ENCODE measurements at regions not wholly inside any gene's neighbourhood (a gene's known extent, or its start where the extent isn't known, plus 50 kb on each side); places are given as distances from the start of the nearest gene placed in this dataset.

GRCh38 chr12:94712815-94713515 lies 62.6 kb upstream of the TMCC3 start:
- no peak for DNase-seq (ENCODE audit: low spot score)

DNA sequence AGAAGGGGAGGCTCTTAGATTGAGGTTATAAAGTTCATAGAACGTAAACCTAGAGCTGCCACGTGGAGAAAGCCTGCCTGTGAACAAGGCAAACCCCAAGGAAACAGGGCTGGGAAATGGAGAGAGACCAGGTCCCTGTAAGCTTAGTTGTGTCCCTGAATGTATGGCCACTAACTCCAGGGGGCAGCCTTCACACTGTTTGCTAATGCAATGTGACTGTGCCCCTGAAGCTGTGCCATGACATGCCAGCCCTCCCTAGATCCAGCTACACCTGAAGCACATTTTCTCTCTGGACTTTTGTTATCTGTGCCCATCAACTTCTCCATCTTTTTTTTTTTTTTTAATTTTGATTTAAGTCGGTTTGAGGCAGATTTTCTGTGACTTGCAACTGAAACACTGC lies 60.6 kb upstream of the TMCC3 start:
- DNase-seq (ENCODE audit: low spot score) = peak; percentile 23

- DNase-seq (ENCODE audit: low spot score) = no peak
Measured at GRCh38 chr12:94707892-94708291, 57.5 kb upstream of the TMCC3 start.

GRCh38 chr12:94707036-94707435 lies 56.7 kb upstream of the TMCC3 start:
- no peak for DNase-seq (ENCODE audit: low spot score)

DNA sequence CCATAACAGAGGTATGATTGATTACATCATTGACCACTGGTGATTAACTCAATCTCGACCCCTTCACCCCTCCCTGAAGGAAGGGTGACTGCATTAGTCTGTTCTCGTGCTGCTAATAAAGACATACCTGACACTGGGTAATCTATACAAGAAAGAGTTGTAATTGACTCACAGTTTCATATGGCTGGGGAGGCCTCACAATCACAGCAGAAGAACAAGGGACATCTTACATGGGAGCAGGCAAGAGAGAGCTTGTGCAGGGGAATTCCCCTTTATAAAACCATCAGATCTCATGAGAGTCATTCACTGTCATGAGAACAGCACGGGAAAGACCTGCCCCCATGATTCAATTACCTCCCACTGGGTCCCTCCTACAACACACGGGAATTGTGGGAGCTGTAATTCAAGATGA lies 55.9 kb upstream of the TMCC3 start:
- no peak for DNase-seq (ENCODE audit: low spot score)

- DNase-seq (ENCODE audit: low spot score) = no peak
Measured at GRCh38 chr12:94705676-94706075, 55.3 kb upstream of the TMCC3 start.

- no peak for DNase-seq (ENCODE audit: low spot score)
Measured at GRCh38 chr12:94704452-94705306, 54.3 kb upstream of the TMCC3 start.

DNA sequence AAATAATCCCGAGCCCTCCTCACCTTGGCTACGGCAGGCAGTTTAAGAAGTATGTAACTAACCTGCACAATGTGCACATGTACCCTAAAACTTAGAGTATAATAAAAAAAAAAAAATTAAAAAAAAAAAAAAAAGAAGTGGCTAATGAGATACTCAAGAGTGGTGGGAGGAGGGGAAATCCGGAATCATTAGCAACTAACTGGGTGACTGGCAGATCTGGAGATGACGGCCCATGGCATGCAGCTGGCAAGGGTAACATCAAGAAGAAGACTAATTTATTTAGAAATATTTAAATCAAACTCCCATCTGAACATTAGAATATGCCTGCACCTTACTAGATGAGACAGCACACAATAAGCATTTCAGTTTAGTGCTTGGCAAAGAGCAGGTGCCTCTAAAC lies 52.3 kb upstream of the TMCC3 start:
- no peak for DNase-seq (ENCODE audit: low spot score)

- DNase-seq (ENCODE audit: low spot score) = no peak
Measured at GRCh38 chr12:94701711-94702110, 51.4 kb upstream of the TMCC3 start.

GRCh38 chr12:94700662-94701061 lies 50.3 kb upstream of the TMCC3 start:
- no peak for DNase-seq (ENCODE audit: low spot score)
